Suppressor macrophage treated with lipopolysaccharide for 1 hour (primary cell): ENCODE measurements at regions not wholly inside any gene's neighbourhood (a gene's known extent, or its start where the extent isn't known, plus 50 kb on each side); places are given as distances from the start of the nearest gene placed in this dataset.

ENCODE experiments used
- DNase-seq, 3 donors: peaks; one replicate each; pipeline ENCODE4 v3.0.0-alpha.2; 2020 to 2022

DNA sequence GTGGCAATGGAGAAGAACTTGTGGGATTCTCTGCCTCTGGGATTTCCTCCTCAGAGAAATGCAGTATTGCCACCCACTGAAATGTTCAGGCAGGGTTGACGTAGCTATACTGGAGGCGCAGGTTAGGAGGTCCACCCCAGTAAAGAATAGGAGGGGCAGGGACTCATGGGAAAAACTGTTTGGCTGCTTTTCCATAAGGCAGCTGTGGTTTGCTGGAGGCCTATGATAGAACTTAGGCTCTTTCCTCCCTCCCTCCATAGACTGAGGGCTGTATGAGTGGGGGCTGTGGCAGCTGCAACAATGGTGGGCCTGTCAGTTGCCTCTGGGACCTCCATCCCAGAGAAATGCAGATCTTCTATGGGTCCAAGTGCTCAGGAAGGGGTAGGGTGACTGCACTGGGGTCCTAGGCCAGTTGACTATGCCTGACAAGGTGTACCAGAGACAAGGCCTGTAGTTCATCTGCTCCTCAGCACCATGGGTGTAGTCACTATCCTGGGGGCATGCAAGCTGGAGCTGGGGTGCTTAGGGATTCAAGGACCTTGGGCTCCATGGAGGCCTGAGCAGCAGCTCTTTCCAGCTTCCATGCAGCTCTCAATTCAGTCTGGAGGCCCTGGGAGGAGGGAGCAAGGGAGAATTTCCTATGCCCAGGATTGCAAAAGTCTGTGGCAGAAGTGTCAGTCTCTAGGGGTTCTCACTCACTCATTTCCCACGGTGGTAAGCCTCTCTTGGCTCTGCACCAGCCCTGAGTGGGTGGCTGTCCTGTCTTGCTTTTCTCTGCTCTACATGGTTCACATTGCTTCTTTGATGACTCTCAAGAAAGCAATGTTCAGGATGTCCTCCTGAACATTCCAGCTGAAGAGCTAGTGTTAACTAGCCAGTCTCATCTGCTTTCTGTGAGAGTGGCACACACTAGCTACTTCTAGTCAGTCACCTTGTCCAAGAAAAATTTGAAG, 353.0 kb downstream of the IDS start:
- peak in 1 of 3 donors; percentile 8 for DNase-seq

GRCh38 chrX:149145845-149146285, 359.2 kb downstream of the IDS start:
- peak in 1 of 3 donors; percentile 4 for DNase-seq

- no peak for DNase-seq
Measured at GRCh38 chrX:149131774-149132173, 373.3 kb downstream of the IDS start.

- no peak for DNase-seq
Measured at GRCh38 chrX:149129767-149130166, 375.3 kb downstream of the IDS start.

DNA sequence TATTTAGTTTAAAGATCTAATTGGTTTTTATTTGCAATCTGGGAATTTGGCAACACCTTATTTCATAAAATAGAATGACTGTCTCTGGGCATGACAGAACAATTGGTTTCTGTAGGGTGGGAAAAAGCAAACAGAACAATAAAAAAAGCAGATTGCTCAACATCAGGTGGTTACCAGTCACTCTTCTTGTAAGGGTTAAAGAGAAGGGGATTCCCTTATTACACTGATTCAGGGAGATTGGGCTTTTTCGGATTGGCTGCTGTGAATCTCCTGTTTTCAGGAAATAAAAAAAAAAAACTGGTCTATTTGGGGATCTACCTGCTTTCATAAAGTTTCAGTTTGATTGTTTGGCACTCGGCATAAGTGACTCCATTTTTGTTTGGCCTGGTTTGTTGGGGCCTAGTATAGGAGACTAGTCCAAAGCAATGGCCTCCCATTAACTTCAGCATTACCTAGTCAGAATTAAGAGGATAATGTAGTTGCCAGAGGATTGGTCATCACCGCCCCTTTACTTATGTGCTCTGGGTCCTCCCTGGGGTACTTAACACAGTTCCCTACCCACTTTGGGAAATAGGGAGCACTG, 380.5 kb downstream of the IDS start:
- DNase-seq, result peak; percentile 16 to 45 (median 18)

DNA sequence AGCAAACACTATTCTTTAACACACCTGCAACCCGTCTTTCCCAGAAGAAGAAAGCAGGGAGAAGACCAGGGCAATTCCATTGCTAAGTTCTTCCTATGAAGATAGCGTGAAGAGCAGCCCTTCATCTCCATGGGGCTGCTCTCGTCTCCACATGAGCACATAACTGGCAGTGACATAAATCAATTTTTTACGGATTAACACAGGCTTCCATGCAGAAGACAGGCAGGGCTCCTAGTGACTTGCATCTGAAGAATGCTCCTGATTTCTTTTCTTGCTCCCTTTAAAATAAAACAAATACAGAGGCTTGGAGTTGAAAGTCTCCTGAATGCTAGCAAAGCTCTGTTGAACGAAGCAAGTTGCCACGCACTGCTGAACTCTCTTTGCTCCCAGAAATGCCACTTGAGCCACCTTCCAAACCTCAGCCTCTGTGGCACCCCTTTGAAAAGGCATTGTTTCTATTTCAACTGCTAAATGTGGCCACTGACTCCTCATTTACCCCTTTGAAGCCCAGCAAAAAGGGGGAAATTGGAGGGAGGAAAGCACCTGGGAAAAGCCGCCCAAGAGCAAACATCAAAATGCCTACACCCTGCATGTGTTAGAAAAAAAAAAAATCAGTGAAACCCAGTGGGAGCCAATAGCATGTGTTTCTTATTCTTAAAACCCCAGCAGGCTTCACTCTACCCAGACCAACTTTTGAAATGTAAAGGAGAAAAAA, 383.7 kb downstream of the IDS start:
- no peak for DNase-seq

GRCh38 chrX:149120459-149120858, 384.6 kb downstream of the IDS start:
- DNase-seq, result no peak

DNA sequence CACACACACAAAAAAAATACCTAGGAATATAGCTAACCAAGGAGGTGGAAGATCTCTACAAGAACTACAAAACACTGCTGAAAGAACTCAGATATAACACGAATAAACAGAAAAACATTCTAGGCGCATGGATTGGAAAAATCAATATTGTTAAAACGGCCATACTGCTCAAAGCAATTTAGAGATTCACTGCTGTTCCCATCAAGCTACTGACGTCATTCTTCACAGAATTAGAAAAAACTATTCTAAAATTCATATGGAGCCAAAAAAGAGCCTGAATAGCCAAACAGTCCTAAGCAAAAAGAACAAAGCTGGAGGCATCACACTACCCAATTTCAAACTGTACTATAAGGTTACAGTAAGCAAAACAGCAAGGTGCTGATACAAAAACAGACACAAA, 390.2 kb downstream of the IDS start:
- DNase-seq, result no peak

- no peak for DNase-seq
Measured at GRCh38 chrX:149114001-149114400, 391.1 kb downstream of the IDS start.

GRCh38 chrX:149097786-149098185, 407.3 kb downstream of the IDS start:
- DNase-seq, result no peak

- no peak for DNase-seq
Measured at GRCh38 chrX:149092179-149092578, 412.9 kb downstream of the IDS start.

DNA sequence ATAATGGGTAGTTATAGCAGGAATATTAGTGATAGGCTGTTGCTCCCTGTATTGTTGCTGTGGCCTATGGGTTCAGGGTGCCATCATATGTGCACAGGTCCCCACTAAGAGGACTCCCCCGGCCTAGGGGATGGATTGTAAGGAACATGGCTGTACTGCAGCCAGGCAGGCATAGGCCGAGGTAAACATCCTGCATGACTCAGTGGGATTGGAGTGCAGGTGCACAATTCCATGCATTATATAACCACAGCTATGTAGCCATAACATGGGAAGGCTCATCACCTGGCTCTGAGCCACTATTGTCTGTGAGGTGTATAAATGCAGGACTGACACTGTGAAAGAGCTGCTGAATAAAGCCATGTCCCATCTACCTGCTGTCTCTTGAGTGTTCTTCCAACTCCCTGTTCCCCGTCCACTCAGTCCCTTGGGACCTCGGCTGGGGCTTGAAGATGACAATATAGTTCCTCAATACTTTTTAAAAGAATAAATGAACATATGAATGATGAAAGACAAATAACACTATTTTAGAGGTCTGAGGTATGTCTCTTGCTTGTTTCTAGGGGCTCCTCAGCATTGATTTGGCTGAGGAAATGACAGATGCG, 425.2 kb downstream of the IDS start:
- DNase-seq, result no peak

DNA sequence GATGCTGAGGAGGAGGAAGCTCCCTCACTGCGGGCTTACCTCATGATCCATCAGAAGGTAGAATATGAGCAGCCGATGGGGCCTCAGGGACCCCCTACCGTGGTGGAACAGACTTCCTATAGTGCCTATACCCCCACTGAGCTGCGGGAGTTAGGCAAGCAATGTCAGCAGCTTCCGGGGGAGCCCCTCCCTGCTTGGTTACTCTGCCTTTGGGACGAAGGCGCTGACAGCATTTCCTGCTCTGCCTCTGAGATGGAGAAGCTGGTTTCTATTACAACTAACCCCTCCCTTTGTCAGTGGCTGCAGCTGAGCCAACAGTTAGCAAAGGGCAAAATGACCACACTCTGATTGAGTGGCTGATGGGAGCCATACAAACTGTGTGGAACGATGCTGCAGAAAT, 430.7 kb downstream of the IDS start:
- DNase-seq, result peak; percentile 36 to 52 (median 51)

DNA sequence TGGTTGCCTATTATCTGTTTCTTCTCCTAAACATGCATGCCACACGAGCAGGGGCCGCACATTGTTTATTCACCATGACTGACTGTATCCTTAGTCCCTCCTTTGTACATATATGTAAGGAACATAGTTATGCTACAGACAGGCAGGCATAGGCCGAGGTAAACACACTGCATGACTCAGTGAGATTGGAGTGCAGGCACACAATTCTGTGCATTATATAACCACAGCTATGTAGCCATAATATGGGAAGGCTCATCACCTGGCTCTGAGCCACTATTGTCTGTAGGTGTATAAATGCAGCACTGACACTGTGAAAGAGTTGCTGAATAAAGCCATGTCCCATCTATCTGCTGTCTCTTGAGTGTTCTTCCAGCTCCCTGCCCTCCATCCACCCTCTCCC, 431.6 kb downstream of the IDS start:
- DNase-seq, result no peak

GRCh38 chrX:149069899-149070298, 435.2 kb downstream of the IDS start:
- DNase-seq, result no peak

DNA sequence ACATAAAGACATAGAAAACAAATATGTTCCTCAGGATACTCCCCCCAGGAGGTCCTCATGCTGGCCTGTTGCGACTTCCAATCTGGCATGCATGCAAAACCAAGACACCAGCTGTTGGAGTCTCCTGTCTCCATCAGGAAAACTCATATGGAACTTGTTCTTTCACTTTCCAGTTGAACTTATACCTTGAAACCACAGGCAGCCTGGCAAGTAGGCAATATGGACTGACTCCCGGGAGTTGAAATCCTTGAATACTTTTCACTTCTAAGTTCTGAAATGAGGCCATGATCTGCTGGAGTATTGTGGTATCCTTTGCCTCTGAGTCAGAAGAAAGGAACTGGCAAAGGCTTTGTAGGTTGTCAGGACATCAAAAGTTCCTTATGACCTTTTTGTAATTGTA, 444.2 kb downstream of the IDS start:
- no peak for DNase-seq
